ENCODE measurements at regions not wholly inside any gene's neighbourhood (a gene's known extent, or its start where the extent isn't known, plus 50 kb on each side); places are given as distances from the start of the nearest gene placed in this dataset.

- ChIA-PET POLR2A (no interaction called here), CTCF (interaction anchor here (1.5 kb wide), 1 partner anchor 19 kb away, joined by 4 read pairs; no protein-coding TSS in a partner anchor)
- no peaks in the 10 kb centered on the region for H3K36me3 ChIP-seq (ENCODE audit: control insufficient read depth in 2 of 2, insufficient read depth in 1 of 2, low read length in 2 of 2)
- no peaks in the 10 kb centered on the region for H3K9me3 ChIP-seq (ENCODE audit: control insufficient read depth, insufficient read depth, low read depth, low read length)
- TF ChIP-seq ZFHX2 (tag by site-specific recombination; conservative IDR thresholded peaks at IDR 0.05): no peak
- H3K4me3 ChIP-seq (ENCODE audit: low read depth, low read length): no peak overlapping the region
- no peak overlapping the region for H3K27ac ChIP-seq (ENCODE audit: extremely low read depth, low read depth, low read length)
- no peaks in the 10 kb centered on the region for H3K4me1 ChIP-seq (ENCODE audit: control insufficient read depth, insufficient read depth, low read length)
These were observed 79.8 kb downstream of the MRPL36 start for GRCh38 chr5:1719860-1720259.

- TF ChIP-seq, protein P1, sequence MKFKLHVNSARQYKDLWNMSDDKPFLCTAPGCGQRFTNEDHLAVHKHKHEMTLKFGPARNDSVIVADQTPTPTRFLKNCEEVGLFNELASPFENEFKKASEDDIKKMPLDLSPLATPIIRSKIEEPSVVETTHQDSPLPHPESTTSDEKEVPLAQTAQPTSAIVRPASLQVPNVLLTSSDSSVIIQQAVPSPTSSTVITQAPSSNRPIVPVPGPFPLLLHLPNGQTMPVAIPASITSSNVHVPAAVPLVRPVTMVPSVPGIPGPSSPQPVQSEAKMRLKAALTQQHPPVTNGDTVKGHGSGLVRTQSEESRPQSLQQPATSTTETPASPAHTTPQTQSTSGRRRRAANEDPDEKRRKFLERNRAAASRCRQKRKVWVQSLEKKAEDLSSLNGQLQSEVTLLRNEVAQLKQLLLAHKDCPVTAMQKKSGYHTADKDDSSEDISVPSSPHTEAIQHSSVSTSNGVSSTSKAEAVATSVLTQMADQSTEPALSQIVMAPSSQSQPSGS (tag by site-specific recombination; IDR thresholded peaks at IDR 0.05; ENCODE audit: low read depth): no peak
- TF ChIP-seq ZNF624 (tag by site-specific recombination; IDR thresholded peaks at IDR 0.05) (no peak), OSR2 (tag by site-specific recombination; IDR thresholded peaks at IDR 0.05) (no peak), ZNF560 (tag by site-specific recombination; IDR thresholded peaks at IDR 0.05; ENCODE audit: borderline replicate concordance) (no peak), PRDM1 (tag by site-specific recombination; IDR thresholded peaks at IDR 0.05) (no peak), ZIC2 (tag by site-specific recombination; IDR thresholded peaks at IDR 0.05) (no peak), SP3 (tag by site-specific recombination; IDR thresholded peaks at IDR 0.05) (no peak), ZNF112 (tag by site-specific recombination; IDR thresholded peaks at IDR 0.05) (no peak), IKZF3 (tag by site-specific recombination; IDR thresholded peaks at IDR 0.05) (no peak), TRIM28 (IDR thresholded peaks at IDR 0.05; ENCODE audit: borderline replicate concordance, low read length) (peak; percentile 82; the same call in 1 of the 2 replicates), ZNF514 (tag by site-specific recombination; IDR thresholded peaks at IDR 0.05) (no peak), SETDB1 (IDR thresholded peaks at IDR 0.05; ENCODE audit: insufficient read length, low read length) (peak; percentile 87), ZNF19 (tag by site-specific recombination; IDR thresholded peaks at IDR 0.05; ENCODE audit: low read depth) (no peak), ZNF510 (tag by site-specific recombination; IDR thresholded peaks at IDR 0.05; ENCODE audit: insufficient replicate concordance) (peak; percentile 55), YY2 (tag by site-specific recombination; IDR thresholded peaks at IDR 0.05) (no peak), ZNF416 (tag by site-specific recombination; IDR thresholded peaks at IDR 0.05) (no peak), ZNF654 (tag by site-specific recombination; IDR thresholded peaks at IDR 0.05; ENCODE audit: low read depth) (no peak), ZNF791 (tag by site-specific recombination; IDR thresholded peaks at IDR 0.05) (no peak), ZNF133 (tag by site-specific recombination; IDR thresholded peaks at IDR 0.05) (no peak), EGR2 (tag by site-specific recombination; IDR thresholded peaks at IDR 0.05; ENCODE audit: low read depth) (no peak), ZBTB1 (tag by site-specific recombination; IDR thresholded peaks at IDR 0.05) (no peak), YY1 (tag by site-specific recombination; IDR thresholded peaks at IDR 0.05) (no peak), ZNF223 (tag by site-specific recombination; IDR thresholded peaks at IDR 0.05) (no peak), ZNF184 (tag by site-specific recombination; IDR thresholded peaks at IDR 0.05) (0 out of 2 replicates have a peak, but pooled peaks have one; percentile 31), ZNF140 (tag by site-specific recombination; IDR thresholded peaks at IDR 0.05) (no peak), ZNF335 (tag by site-specific recombination; conservative IDR thresholded peaks at IDR 0.05) (no peak), ZNF24 (tag by site-specific recombination; IDR thresholded peaks at IDR 0.05) (no peak), ZNF626 (tag by site-specific recombination; IDR thresholded peaks at IDR 0.05) (peak; percentile 73; the same call in 1 of the 2 replicates)
- TF ChIP-seq, protein P2, sequence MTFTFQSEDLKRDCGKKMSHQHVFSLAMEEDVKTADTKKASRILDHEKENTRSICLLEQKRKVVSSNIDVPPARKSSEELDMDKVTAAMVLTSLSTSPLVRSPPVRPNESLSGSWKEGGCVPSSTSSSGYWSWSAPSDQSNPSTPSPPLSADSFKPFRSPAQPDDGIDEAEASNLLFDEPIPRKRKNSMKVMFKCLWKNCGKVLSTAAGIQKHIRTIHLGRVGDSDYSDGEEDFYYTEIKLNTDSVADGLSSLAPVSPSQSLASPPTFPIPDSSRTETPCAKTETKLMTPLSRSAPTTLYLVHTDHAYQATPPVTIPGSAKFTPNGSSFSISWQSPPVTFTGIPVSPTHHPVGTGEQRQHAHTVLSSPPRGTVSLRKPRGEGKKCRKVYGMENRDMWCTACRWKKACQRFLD (tag by site-specific recombination; IDR thresholded peaks at IDR 0.05): no peak
- TF ChIP-seq, protein P3, sequence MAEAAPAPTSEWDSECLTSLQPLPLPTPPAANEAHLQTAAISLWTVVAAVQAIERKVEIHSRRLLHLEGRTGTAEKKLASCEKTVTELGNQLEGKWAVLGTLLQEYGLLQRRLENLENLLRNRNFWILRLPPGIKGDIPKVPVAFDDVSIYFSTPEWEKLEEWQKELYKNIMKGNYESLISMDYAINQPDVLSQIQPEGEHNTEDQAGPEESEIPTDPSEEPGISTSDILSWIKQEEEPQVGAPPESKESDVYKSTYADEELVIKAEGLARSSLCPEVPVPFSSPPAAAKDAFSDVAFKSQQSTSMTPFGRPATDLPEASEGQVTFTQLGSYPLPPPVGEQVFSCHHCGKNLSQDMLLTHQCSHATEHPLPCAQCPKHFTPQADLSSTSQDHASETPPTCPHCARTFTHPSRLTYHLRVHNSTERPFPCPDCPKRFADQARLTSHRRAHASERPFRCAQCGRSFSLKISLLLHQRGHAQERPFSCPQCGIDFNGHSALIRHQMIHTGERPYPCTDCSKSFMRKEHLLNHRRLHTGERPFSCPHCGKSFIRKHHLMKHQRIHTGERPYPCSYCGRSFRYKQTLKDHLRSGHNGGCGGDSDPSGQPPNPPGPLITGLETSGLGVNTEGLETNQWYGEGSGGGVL (tag by site-specific recombination; IDR thresholded peaks at IDR 0.05): no peak
- TF ChIP-seq, protein P4, sequence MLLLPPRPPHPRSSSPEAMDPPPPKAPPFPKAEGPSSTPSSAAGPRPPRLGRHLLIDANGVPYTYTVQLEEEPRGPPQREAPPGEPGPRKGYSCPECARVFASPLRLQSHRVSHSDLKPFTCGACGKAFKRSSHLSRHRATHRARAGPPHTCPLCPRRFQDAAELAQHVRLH (tag by site-specific recombination; IDR thresholded peaks at IDR 0.05): no peak
- TF ChIP-seq, protein P5, sequence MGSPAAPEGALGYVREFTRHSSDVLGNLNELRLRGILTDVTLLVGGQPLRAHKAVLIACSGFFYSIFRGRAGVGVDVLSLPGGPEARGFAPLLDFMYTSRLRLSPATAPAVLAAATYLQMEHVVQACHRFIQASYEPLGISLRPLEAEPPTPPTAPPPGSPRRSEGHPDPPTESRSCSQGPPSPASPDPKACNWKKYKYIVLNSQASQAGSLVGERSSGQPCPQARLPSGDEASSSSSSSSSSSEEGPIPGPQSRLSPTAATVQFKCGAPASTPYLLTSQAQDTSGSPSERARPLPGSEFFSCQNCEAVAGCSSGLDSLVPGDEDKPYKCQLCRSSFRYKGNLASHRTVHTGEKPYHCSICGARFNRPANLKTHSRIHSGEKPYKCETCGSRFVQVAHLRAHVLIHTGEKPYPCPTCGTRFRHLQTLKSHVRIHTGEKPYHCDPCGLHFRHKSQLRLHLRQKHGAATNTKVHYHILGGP (tag by site-specific recombination; IDR thresholded peaks at IDR 0.05): no peak
- ChIA-PET CTCF (no interaction called here), POLR2A (no interaction called here)
- Histone ChIP-seq H3K9me3 (ENCODE audit: control insufficient read depth, insufficient read depth, low read depth, low read length) (no peaks in the 10 kb centered on the region), H3K4me3 (ENCODE audit: low read depth, low read length) (no peak overlapping the region), H3K27ac (ENCODE audit: extremely low read depth, low read depth, low read length) (no peak overlapping the region), H3K36me3 (ENCODE audit: control insufficient read depth in 2 of 2, insufficient read depth in 1 of 2, low read length in 2 of 2) (no peaks in the 10 kb centered on the region), H3K4me1 (ENCODE audit: control insufficient read depth, insufficient read depth, low read length) (no peaks in the 10 kb centered on the region)
These were observed 81.0 kb downstream of the MRPL36 start for GRCh38 chr5:1718669-1719068.

Data from HEK293 (cell line).